ENCODE measurements at regions not wholly inside any gene's neighbourhood (a gene's known extent, or its start where the extent isn't known, plus 50 kb on each side); places are given as distances from the start of the nearest gene placed in this dataset.

DNA sequence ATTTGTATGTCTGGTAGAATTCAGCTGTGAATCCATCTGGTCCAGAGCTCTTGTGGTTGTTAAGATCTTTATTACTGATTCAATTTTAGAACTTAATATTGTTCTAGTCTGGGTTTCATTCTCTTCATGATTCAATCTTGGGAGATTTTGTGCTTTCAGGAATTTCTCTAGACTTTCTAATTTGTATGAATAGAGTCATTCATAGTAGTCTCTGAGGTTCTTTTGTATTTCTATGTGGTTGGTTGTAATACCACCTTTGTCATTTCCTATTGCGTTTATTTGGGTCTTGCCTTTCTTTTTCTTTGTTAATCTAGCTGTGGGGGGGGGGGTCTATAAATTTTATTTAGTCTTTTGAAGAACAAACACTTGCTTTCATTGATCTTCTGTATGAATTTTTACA lies 824.8 kb upstream of the GALNTL6 start:
- TF ChIP-seq, protein P1, sequence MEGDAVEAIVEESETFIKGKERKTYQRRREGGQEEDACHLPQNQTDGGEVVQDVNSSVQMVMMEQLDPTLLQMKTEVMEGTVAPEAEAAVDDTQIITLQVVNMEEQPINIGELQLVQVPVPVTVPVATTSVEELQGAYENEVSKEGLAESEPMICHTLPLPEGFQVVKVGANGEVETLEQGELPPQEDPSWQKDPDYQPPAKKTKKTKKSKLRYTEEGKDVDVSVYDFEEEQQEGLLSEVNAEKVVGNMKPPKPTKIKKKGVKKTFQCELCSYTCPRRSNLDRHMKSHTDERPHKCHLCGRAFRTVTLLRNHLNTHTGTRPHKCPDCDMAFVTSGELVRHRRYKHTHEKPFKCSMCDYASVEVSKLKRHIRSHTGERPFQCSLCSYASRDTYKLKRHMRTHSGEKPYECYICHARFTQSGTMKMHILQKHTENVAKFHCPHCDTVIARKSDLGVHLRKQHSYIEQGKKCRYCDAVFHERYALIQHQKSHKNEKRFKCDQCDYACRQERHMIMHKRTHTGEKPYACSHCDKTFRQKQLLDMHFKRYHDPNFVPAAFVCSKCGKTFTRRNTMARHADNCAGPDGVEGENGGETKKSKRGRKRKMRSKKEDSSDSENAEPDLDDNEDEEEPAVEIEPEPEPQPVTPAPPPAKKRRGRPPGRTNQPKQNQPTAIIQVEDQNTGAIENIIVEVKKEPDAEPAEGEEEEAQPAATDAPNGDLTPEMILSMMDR (IDR thresholded peaks at IDR 0.05), result no peak
- no peak for TF ChIP-seq POLR2A (IDR thresholded peaks at IDR 0.05)

Measured in body of pancreas (tissue), 4 donors.